Loucy (cell line): ENCODE measurements at regions not wholly inside any gene's neighbourhood (a gene's known extent, or its start where the extent isn't known, plus 50 kb on each side); places are given as distances from the start of the nearest gene placed in this dataset.

Experiments used
- H2AFZ ChIP-seq: fragments of 200-600 bp; sonication (generic); 2 replicates; pipeline ENCODE4 v1.6.0; 2016; ENCODE audit warnings: antibody characterized with exemption, mild to moderate bottlenecking, low read length, moderate library complexity
- H3F3A ChIP-seq: fragments of 200-600 bp; 2 replicates; pipeline ENCODE4 v1.6.0; 2016; ENCODE audit warnings: antibody characterized with exemption, low read depth, mild to moderate bottlenecking
- H3K27me3 ChIP-seq: fragments of 200-600 bp; sonication (generic); 2 replicates; pipeline ENCODE4 v1.6.1; 2014; ENCODE audit warnings: low read length, mild to moderate bottlenecking; ENCODE audit not compliant: insufficient read depth, poor library complexity, severe bottlenecking
- H3K36me3 ChIP-seq: fragments of 200-600 bp; sonication (generic); 2 replicates; pipeline ENCODE4 v1.6.1; 2016; ENCODE audit warnings: low read length; ENCODE audit not compliant: insufficient read depth
- H3K4me1 ChIP-seq: fragments of 200-600 bp; sonication (generic); 2 replicates; pipeline ENCODE4 v1.5.1; 2014; ENCODE audit warnings: low read length, mild to moderate bottlenecking; ENCODE audit not compliant: insufficient read depth, poor library complexity, severe bottlenecking
- H3K4me2 ChIP-seq: fragments of 200-600 bp; sonication (generic); 2 replicates; pipeline ENCODE4 v1.6.0; 2014; ENCODE audit warnings: antibody characterized with exemption, low read length, low read depth, mild to moderate bottlenecking; ENCODE audit not compliant: poor library complexity, severe bottlenecking
- H3K4me3 ChIP-seq: fragments of 200-600 bp; sonication (generic); 2 replicates; pipeline ENCODE4 v1.5.1; 2014; ENCODE audit warnings: low read length, mild to moderate bottlenecking, mixed read lengths; ENCODE audit not compliant: poor library complexity, severe bottlenecking
- H3K79me2 ChIP-seq: fragments of 200-600 bp; sonication (generic); 2 replicates; pipeline ENCODE4 v1.6.1; 2014; ENCODE audit warnings: low read length; ENCODE audit not compliant: insufficient read depth
- H3K9ac ChIP-seq: fragments of 200-600 bp; sonication (generic); 2 replicates; pipeline ENCODE4 v1.6.0; 2014; ENCODE audit warnings: mild to moderate bottlenecking, low read depth, low read length, moderate library complexity; ENCODE audit not compliant: poor library complexity, severe bottlenecking
- H3K9me2 ChIP-seq: fragments of 200-600 bp; sonication (generic); replicated peaks from 2 replicates; pipeline ENCODE4 v1.6.1; 2016; ENCODE audit warnings: low read depth, low read length, mixed read lengths
- H3K9me3 ChIP-seq: fragments of 200-600 bp; sonication (generic); 2 replicates; pipeline ENCODE4 v1.6.1; 2014; ENCODE audit warnings: mild to moderate bottlenecking, antibody characterized with exemption, low read length, low read depth; ENCODE audit not compliant: insufficient read depth
- H4K20me1 ChIP-seq: fragments of 200-600 bp; sonication (generic); 2 replicates; pipeline ENCODE4 v1.6.0; 2014; ENCODE audit warnings: antibody characterized with exemption, low read length, mild to moderate bottlenecking; ENCODE audit not compliant: insufficient read depth, poor library complexity, severe bottlenecking
- CTCF ChIP-seq: fragments of 200-600 bp; sonication (generic); conservative IDR thresholded peaks from 2 replicates; pipeline ENCODE4 v1.5.1; 2014; ENCODE audit warnings: mild to moderate bottlenecking, antibody characterized with exemption, low read length
- EZH2phosphoT487 ChIP-seq: fragments of 200-600 bp; IDR thresholded peaks from 2 replicates; pipeline ENCODE4 v1.6.1; 2018; ENCODE audit warnings: antibody characterized with exemption, mild to moderate bottlenecking, moderate library complexity, borderline replicate concordance

DNA sequence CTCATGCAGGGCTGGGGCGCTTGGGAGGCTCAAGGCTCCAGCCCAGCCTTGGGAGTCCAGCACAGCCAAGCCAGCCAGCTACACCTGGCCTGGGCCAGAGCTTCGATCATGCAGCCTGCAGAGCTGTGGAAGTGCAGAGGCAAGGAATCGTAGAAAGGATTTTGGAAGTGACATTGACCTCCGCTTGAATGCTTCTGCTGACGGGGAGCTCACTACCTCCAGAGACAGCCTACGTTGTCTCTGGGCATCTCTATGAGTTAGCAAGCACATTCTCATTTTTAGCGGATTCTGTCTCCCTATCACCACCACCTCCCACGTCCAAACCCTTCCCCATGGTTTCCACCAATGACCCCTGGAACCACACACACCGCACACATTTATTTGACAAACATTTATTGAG, 88.5 kb downstream of the MICALL2 start:
- no peak overlapping the region for H3K4me3 ChIP-seq
- H3K36me3 ChIP-seq = no peaks in the 10 kb centered on the region
- H3K79me2 ChIP-seq = no peaks in the 10 kb centered on the region
- no peaks in the 10 kb centered on the region for H3K9me2 ChIP-seq
- H3K9ac ChIP-seq = no peak overlapping the region
- H3K9me3 ChIP-seq = no peaks in the 10 kb centered on the region
- no peak overlapping the region for H2AFZ ChIP-seq
- H3F3A ChIP-seq = no peaks in the 10 kb centered on the region
- H3K4me1 ChIP-seq = no peaks in the 10 kb centered on the region
- no peak for TF ChIP-seq CTCF
- no peak for TF ChIP-seq EZH2phosphoT487
- no peaks in the 10 kb centered on the region for H3K27me3 ChIP-seq
- no peak overlapping the region for H3K4me2 ChIP-seq
- H4K20me1 ChIP-seq = no peaks in the 10 kb centered on the region

GRCh38 chr7:1372063-1372462, 87.2 kb downstream of the MICALL2 start:
- Histone ChIP-seq H3K9me2 (no peaks in the 10 kb centered on the region), H3K9ac (no peak overlapping the region), H3K79me2 (no peaks in the 10 kb centered on the region), H4K20me1 (no peaks in the 10 kb centered on the region), H3K36me3 (no peaks in the 10 kb centered on the region), H2AFZ (no peak overlapping the region), H3K9me3 (no peaks in the 10 kb centered on the region), H3K4me2 (no peak overlapping the region), H3K27me3 (no peaks in the 10 kb centered on the region), H3F3A (no peaks in the 10 kb centered on the region), H3K4me3 (no peak overlapping the region), H3K4me1 (no peaks in the 10 kb centered on the region)
- TF ChIP-seq EZH2phosphoT487 (no peak), CTCF (no peak)

DNA sequence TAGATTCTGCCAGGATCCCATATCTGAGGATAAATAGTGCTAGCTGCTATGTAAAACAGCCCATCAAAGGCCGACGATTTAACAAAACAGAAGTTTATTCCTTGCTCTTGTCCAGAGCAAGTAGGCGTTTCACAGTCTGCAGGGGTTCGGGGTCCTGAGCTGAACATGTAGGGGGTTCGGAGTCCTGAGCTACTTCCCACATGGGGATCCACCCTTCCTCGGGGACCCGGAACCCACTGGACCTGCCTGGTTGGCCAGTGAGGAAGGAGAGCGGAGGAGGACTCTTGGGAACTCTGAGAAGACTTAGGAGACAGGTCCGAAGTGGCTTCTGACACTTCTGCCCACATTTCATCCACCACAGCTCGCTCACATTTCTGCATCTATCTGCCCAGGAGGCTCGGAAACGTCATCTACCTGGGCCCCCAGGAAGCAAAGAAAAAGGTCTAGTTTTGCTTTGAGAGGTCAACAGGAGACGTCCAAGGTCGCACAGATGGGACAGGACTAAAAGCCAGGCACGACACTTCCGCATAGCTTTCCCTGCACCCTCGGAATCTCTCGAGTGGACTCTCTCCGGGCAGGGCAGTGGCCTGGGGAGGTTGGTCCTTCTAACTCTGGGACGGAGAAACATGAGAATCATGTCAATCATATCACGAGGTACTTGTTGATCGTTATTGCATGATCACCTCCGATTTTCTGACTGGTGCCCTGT, 86.4 kb downstream of the MICALL2 start:
- no peaks in the 10 kb centered on the region for H3K36me3 ChIP-seq
- no peak overlapping the region for H2AFZ ChIP-seq
- H3K9me3 ChIP-seq = no peaks in the 10 kb centered on the region
- TF ChIP-seq EZH2phosphoT487 (no peak), CTCF (no peak)
- no peaks in the 10 kb centered on the region for H4K20me1 ChIP-seq
- H3F3A ChIP-seq = no peaks in the 10 kb centered on the region
- H3K79me2 ChIP-seq = no peaks in the 10 kb centered on the region
- no peak overlapping the region for H3K4me2 ChIP-seq
- no peak overlapping the region for H3K9ac ChIP-seq
- no peaks in the 10 kb centered on the region for H3K27me3 ChIP-seq
- H3K9me2 ChIP-seq = no peaks in the 10 kb centered on the region
- H3K4me3 ChIP-seq = no peak overlapping the region
- H3K4me1 ChIP-seq = no peaks in the 10 kb centered on the region
